ENCODE measurements at regions not wholly inside any gene's neighbourhood (a gene's known extent, or its start where the extent isn't known, plus 50 kb on each side); places are given as distances from the start of the nearest gene placed in this dataset.

DNA sequence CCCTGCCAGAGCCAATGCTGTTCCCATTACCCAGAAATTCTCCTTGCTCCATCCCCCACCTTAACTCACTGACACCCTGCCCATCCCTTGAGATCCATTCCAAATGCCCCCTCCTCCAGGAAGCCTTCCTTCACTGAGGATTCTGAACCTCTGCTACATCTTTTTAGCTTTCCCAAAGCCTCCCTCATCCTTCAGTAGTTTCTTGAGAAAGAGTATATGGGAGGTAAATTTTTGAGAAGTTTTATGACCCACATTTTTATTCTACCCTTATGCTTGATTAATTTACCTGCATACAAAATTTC lies 93.1 kb downstream of the INHBB start:
- intact Hi-C loops (cut with DNase I): no loop called here
- DNase-seq: no peak

DNA sequence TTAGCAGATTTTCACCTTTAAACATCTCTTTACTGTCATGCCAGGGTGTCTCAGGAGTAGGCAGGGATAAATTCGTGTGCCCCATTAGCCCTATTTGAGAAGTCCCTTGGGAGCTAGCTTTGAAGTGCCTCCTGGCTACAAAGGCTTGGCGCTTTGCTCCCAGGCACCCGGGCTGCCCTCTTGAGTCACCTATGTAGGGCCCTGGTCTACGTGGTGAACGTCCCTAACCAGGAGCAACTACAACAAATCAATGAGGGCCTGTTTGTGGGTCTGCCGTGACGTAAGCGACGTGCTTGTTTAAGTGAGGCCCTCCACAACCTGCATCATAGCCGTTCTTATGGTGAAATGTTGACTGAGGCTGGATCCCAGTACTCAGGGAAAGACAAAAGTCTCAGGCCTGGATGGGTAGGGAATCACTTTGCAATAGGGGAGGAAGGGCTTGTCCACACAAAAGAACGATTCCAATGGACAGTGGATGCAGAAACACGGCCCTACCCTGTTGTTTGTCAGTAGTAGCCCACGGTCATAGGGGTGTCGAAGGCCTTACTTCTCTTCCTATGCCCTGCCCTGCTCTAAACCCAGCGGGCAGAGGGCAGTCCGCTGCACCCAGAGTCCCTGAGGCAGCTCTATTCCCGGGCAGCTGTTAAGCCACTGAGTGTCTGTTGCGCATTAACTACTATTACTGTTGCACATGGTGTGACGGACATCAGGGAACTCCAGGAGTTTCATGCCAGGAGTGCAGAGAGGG lies 93.9 kb downstream of the INHBB start:
- intact Hi-C loops (cut with DNase I): no loop called here
- DNase-seq: peak in 2 of 10 donors; percentile 30 to 49

DNA sequence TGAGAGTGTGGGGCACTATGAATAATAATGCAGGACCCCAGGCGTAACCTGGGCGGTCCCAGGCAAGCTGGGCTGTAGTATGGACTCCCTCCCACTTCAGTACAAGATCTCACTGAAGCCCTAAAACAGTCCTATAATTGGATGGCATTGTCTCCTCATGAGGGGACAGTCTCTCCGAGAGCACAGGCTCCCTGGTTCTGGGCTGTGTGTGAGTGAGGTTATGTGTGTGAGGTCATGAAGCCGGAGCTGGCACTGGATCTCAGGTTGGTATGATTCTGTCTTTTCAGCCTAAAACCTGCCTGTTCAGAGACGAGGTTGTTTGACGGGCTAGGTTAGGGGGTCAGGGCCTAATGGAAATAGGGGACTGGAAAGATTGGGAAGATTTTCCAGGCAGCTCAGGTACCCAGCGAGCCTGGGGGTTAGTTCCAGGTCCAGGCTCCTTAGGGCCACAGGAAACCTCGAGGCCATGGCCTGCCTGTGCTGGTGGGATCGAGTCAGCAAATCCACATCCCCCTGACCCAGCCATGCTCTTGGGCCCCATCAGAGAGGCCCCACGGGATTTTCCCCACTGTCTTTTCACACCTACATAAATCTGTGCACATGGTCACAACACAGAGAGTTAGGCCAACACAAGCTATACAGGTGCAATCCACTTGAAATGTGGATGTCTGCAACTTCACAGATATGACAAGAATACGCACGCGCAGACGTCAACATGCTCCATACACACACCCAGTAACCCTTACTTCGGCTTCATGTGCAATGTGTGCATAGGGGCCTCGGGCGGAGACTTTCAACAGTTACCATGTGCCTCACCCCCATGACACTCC lies 94.8 kb downstream of the INHBB start:
- DNase-seq: peak in 2 of 10 donors; percentile 22 to 66
- intact Hi-C loops (cut with DNase I): no loop called here

DNA sequence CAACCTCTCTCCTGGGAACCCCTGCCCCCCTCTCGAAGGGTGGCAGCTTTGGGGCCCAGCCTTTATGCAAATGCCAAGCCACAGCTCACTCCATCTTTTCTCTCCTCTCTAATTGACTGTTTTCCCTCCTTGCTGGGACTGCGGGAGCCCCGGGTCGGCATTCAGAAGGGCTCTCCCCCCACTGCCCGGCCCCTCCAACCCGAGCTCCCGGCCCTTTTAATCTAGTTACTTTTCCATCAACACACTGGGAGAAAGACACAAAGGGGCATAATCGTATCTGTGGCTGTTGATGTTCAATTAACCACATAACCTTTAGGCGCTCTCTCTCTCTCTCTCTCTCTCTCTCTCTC lies 95.4 kb downstream of the INHBB start:
- peak in 3 of 10 donors; percentile 57 to 72 (median 63) for DNase-seq
- intact Hi-C loops (cut with DNase I): no loop called here

DNA sequence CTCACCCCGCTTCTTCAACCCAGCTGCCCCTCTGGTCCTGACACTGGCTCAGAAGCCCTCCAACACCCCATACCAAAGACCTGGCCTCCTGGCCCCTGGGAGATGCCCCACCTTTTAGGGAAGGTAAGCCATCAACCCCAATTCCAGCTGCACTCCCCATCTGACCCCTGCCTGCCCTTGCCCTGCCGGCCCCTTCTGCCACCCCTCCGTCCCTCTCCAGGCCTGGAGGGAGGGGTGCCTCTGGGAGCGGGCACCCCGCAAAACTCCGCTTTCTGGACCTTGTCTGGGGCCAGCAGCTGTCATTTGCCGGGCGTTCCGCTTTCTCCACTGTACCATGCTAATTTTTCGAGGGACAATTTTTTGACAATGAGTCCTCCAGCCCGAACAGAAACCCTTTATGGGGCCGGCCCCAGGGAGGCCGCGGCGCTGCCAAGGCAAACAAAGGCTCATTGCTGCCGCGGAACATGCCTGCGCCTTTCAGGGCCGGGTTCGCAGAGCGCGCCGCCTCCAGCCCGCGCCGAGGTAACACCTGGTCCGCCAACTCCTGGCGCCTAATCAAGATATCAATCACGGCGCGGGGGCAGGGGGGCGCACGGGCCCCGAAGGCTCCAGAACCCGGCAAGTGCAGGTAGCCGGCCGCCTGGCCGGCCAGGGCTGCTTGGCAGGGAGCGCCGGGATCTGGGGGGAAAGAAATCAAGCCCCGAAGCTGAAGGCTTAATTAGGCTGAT lies 96.0 kb downstream of the INHBB start:
- DNase-seq: peak; percentile 54 to 95 (median 66)
- intact Hi-C loops (cut with DNase I): no loop called here

DNA sequence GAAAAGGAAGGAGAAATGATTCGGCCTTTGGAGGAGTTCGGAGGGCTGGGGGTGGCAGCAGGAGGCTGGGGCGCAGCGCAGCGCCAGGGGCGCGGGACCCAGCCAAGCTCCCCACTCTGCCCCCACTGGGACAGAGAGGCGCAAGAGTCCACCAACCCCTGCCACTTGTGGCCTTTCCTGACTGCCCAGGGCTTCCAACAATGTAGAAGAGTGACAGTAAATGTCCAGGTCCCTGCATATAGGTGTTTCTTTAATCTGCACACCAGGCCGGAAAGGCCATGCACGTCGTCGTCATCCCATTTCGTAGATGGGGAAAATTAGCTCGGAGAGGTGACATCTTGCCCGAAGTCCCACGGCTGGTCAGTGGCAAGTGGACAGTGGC lies 96.6 kb downstream of the INHBB start:
- intact Hi-C loops (cut with DNase I): no loop called here
- DNase-seq: peak in 2 of 10 donors; percentile 47 to 55

DNA sequence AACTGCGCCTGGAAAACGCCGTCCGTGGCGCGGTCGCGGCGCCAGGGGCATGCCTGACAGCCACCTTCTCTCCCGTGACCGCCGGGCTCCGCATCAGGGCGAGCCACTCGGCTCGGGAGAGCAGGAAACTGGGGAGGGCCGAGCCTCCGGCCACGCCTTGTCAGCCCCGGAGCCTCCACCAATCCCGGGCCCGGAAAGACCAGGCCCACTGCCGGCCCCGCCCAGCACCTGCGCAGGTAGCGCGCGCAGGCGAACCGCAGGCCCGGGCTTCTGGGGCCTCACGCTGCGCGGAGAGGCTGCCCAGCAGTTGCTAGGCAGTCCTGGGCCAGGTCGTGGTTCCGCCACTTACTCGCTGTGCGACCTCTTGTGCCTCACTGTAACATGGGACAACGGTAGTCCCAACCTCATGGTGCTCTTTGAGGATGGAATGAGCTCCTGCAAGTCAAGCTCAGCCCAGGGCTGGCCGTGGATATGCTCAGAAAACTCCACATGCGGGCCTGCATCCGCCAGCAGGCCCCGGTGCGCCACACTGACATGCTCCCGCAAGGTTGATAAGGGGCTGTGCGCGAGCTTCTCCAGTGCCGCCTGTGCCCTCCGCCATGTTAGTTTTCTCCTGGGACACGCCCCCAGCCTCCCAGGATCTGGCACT lies 97.1 kb downstream of the INHBB start:
- peak in 3 of 10 donors; percentile 61 to 84 (median 77) for DNase-seq
- intact Hi-C loops (cut with DNase I): no loop called here

DNA sequence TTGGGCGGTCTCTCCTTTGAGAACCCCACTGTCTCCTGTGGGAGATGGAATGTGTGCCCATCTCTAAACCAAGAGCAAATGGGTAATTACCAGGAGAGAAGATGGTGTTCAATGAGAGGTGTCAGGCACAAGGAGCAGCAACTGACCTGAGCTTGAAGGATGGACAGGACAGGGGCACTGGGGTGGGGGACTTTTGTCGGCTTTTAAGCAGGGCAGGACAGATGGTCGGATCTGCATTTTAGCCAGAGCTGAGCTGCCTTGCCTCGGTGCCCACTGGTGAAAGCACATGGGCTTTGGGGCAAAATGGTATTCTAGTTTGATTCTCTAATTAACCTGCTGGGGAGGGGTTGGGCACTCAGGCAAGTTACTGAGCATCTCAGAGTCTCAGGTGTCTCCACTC lies 98.0 kb downstream of the INHBB start:
- intact Hi-C loops (cut with DNase I): no loop called here
- DNase-seq: peak in 2 of 10 donors; percentile 37 to 61

DNA sequence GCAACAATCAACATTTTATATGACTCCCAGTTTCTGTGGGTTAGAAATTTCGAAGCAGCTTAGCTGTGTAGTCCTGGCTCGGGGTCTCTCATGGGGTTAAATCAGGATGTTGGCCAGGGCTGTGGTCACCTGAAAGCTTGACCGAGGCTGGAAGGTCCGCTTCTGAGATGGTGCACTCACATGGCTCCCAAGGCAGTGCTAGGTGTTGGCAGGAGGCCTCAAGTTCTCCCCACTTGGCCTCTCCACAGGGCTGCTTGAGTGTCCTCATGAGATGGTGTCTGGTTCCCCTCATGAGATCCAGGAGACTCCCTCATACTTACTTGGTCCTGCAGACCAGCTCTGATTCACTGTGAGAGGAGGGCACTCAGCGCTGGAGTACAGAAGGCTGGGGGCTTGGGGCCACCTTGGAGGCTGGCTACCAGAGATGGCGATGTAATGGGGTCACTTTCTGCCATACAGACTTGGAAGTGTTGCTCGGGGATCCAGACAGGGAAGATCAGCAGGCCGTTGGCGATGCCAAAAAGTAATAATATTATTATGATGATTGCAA lies 98.8 kb downstream of the INHBB start:
- peak in 2 of 10 donors; percentile 56 to 60 for DNase-seq
- intact Hi-C loops (cut with DNase I): no loop called here

DNA sequence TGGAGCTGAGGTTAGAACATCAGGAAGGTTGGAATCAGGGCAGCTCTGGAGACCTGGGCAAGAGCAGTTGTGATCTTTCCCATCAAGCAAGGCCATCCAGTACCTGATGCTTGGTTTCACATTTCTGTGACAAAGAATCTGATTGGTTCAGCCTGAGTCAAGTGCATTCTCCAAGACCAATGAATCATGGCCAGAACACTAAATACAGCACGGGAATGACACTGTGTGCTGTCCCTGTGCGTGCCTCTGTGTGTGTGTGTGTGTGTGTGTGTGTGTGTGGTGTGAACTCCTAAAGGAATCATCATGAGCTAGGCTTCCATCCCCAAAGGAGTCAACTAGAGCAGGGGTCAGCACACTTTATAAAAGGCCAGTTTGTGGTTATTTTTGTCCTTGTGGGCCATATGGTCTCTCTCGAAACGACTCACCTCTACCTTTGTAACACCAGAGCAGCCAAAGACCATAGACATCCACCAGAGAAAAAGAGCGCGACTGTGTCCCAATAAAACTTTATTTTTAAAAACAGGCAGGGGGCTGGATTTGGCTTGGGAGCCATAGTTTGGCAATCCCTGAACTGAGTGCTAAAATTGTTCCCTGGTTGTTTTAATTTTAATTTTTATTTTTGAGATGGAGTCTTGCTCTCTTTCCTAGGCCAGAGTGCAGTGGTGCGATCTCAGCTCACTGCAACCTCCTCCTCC lies 99.7 kb downstream of the INHBB start:
- peak in 1 of 10 donors; percentile 21 for DNase-seq
- intact Hi-C loops (cut with DNase I): no loop called here

DNA sequence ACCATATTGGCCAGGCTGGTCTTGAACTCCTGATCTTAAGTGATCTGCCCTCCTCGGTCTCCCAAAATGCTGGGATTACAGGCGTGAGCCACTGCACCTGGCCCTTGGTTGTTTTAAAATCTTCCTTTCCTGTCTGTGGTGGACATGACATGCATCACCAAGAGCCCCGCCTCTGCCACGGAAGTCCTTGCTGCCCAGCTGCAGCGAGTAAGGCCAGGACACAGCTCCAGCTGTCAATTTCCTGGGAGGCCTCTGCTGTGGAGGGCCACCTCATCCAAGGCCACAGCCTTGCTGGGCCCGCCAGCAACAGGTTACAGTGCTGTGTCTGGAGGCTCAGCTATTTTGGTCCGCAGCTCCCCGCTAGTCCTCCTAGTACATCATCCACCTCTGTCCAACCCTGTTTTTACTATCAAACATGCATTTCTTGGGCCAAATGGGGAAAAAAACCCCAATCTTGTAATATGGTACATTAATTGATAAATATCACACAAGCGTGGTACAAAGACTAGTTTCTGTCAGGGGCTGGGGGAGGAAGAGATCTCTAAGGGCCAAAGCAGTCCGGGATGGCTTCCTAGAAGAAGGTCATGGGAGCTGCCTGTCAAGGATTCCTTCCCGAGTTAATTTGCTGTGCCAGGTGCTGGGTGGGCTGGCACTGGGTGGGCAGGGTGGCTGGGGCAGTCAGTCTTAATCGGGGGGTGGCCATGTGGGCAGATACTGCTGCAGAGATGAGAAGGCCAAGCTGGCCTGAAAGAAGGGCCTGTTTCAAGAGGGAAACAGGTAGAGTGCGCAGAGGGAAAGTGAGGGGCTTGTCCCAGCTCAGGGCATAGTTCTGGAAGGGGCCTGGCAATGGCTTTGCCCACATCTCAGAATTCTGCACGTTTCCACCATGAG lies 100.5 kb downstream of the INHBB start:
- DNase-seq: peak in 3 of 10 donors; percentile 56 to 71 (median 62)
- intact Hi-C loops (cut with DNase I): no loop called here

DNA sequence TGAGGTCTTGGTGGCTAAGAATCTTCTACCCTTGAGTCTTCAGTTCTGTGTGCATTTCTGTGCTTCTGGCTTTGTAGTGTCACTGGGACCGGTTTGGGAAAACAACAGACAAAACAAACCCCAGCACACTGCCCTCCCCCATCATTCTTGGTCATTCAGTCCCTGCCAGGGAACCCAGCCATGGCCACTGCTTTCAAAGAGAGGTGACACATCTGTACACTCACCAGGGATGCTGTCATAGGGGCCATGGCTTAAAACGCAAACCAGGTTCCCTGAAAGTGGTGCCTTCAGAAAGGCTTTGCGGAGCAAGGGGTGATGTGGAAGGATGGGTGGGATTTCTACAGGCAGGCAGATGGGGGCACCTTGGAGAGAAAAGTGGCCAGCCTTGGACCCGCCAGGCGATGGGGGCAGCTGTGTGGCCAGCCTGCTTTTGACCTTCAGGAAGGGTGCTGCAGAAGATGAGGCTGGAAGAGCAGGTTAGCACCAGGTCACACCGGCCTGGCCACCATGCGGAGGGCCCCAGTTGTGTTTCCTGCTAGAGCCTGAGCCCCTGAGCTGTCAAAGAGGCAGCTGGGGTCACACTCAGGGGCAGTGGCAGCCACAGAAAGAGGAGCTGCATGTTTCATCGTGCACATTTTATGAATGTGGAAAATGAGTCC lies 101.3 kb downstream of the INHBB start:
- intact Hi-C loops (cut with DNase I): no loop called here
- peak in 2 of 10 donors; percentile 59 to 67 for DNase-seq

DNA sequence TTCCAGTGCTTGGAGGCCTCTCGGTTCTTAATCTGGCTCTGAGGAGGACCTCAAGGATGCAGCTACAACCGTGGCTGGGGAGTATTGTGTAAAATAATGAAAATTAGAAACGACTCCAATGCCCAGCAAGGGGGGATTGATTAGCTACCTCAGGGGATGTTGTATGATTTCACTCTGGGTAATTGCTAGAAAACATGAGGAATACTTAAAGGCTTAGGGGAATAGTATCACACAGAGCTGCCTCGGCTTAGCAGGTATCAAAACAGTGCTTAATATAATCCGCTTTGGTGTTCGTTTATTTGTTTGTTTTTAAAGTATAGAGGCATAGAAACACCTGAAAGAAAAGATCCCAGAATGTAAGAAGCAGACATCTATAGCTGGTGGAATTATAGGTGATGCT lies 102.5 kb downstream of the INHBB start:
- intact Hi-C loops (cut with DNase I): no loop called here
- DNase-seq: peak in 1 of 10 donors; percentile 35

DNA sequence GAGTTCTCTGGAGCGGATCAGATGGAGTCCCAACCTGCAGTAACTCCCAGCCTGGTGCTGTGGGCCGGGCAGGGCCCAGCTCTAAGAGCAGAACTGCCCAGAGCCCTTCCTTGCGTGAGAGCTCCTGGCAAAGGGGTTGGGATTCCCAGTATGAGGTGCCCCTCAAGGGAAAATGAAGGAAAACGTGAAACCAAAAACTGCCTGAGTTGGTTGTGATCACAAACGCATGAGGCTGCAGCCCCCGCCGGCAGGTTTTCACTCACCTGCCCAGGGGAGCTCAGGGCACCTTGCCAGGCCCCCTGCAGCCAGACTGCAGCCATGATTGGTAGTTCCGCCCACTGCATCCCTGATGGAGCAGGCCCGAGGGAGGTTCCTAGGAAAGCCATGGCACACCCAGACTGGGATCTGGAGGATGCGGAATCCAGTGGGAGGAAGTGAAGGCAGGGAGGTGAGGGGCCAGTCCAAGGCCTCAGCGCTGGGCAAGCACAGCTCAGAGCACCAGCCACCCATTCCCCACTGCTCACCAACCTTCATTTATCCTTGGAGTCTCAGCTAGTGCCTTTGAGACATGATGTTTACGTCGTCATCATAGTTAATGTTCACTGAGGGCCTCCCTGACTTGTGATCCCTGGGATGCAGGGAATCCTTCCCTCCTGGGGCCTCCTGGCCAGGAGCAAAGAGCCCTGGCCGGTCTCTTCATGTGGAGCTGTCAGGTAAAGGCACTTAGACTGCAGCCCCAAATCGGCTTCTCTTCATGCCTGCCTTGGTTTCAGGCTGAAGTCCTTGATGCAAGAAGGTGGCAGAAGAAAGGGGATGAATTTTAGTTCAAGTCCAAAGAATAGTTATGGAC lies 103.2 kb downstream of the INHBB start:
- DNase-seq: peak in 2 of 10 donors; percentile 56 to 72
- intact Hi-C loops (cut with DNase I): no loop called here

DNA sequence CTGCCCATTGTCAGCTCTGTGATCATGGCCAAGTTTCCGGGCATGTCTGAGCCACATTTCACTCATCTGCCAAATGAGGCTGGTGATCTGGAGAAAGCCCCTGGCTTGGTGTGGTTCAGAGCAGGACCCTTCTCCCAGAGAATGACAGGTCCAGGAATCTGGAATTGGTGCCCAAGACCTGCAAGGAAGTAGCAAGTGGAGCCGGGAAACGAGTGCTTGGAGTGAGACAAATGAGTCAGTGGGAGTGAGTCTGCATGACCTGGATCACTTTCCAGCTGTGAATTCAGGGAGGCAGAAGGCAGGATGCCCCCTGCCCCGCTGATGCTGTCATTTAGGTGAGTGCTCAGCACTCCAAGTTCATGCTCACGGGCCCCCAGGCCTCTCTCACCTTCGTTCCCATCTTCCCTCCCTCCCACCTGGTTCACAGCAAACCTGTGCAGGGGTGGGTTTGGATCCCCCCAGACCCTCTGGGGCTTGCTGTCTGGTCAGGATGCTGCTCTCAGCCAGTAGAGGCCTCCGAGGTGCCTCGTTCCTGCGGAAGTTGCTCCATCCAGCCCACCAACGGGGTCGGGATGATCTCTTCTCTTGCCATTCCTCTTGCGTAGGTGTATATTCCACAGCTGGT lies 104.4 kb downstream of the INHBB start:
- peak in 2 of 10 donors; percentile 59 to 79 for DNase-seq
- intact Hi-C loops (cut with DNase I): no loop called here

DNA sequence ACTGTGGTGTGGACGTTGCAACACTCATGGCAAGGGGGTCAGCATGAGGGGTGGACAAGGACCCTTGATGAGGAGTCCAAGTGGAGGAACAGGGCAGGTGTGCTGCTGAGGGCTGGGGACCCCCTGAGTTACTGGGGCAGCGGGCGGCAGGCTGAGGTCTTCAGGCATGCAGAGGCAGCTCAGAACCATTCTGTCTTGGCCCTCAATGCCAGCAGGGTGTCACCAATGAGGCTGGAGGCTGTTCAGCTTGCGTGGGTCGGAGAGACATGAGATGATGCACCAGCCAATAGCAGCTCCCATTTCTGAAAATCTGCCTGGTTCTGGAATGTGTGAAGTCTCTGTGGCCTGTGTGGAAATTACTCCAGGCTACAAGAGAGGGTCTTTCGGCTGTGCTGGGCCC lies 105.4 kb downstream of the INHBB start:
- intact Hi-C loops (cut with DNase I): no loop called here
- peak in 2 of 10 donors; percentile 29 to 55 for DNase-seq

DNA sequence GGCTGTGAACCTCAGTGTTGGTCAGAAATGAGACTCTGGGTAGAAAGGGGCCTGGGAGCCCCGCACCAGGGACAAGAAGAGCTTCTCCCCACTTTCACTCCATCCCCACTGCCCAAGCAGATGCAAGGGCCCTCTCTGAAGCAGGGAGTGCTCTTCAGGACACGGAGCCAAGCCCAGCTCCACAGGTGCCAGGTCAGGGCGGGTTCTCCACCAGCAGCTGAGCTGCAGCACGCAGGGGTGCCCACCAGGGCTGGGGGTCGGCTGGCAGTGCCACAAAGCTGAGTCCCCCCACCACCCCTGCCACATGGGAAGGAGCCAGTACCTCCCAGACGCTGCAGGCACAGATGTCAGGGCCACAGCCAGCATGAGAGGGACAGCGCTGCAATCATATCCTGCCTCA lies 106.2 kb downstream of the INHBB start:
- intact Hi-C loops (cut with DNase I): no loop called here

More for the DNA sequence above, 106.2 kb downstream of the INHBB start:
- peak in 1 of 10 donors; percentile 28 for DNase-seq
